HS-27A (cell line): ENCODE measurements at regions not wholly inside any gene's neighbourhood (a gene's known extent, or its start where the extent isn't known, plus 50 kb on each side); places are given as distances from the start of the nearest gene placed in this dataset.

Source experiments
- DNase-seq: peaks from one replicate; pipeline ENCODE4 v3.0.0-alpha.2; 2012; ENCODE audit warnings: low read depth, missing footprints

DNA sequence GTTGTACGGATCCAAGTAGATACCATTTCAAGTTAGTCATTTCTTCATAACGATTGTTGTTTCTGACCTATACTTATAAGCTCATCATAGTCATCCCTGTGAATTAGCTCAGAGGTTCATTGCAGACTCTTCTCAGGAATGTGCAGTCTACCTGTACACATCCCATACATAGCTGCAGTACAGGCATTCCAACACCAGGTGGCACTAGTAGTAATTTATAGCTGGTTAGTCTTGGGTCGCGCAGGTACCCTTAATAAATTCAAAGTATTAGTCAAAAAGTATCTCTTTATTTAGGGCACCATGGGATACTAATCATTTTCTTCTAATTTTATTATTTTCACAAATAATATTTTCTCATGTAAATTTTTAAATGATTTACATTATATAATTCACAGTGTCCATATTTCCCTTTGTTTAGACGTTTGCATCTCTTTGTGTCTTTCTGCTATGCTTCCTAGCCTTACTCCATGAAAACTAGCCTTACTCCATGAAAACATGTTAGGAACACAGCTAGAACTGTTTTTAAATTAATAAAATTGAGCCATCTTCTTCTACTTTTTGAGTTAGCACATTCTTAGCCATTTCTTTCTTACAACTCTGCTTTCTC lies 128.6 kb upstream of the FAM83B start:
- no peak for DNase-seq

DNA sequence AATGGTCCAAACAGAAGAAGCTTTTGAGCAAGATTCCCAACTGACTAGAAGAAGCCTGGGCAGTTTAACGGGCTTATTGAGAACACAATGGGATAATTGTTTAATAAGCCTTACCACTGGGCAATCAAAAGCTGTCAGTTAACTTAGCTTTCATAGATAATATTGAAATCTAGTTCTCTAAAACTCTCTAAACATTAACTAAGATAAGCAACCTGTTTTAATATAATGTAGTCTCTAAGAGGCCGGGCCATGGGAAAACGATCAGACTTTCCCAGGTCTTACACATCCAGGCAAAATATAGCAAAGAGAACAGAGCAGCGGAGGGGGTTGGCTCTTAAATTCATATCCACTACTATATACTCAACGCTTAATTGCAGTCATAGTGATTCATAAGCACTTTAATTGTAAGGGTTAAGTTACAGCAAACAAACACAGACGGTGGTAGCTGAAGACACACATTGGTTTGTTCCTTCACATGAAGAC lies 128.0 kb upstream of the FAM83B start:
- DNase-seq = no peak

DNA sequence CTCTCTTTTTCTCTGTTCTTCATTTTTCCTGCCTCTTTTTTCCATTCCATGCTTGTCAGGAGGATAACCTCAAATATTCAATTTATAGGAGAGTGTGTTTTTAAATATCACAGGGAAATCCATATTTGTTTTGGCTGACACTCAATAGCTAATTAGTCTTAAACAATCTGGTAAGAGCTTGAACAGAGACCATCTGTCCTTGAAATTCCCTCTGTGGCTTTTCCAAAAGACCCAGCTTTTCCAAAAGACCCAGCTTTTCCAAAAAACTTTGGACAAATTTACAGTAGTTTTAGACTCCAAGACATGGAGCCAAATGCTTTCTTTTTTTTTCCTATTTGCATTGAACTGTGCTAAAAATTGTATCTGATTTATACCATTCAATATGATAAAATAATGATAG lies 127.4 kb upstream of the FAM83B start:
- DNase-seq = no peak

DNA sequence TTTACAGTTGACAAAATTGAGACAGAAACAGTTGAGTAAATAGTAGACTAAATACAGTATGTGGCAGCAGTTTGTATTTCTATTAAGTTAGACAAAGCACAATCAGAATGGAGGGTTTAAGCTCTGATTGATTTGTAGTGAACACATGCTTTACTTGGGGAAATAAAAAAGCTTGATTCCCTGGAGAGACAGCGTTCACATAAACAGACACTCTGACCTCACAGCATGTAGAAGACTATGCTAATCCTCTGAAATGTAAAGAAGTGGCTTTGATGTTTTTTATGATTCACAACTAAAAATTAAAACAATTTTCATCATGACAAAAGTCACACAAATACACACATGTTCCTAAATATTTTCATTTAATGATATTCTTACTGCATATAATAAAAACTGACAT lies 126.9 kb upstream of the FAM83B start:
- no peak for DNase-seq

DNA sequence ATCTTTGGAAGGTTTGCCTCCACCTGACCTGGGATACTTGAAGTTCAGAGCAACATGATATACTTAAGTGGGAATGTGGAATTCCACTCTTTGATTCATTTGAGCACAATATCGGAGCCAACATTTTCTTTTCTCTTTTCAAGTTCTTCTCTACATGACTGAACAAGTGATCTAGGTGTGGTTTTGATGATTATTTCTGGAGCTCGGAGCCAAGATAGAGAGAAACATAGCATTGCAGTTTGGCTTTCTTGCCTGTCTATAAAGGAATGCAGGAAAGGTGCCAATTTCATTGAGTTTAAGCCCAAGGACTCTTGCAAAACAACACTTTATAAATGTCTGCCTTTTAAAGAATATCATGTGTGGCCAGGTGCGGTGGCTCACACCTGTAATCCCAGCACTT lies 124.2 kb upstream of the FAM83B start:
- DNase-seq = no peak

DNA sequence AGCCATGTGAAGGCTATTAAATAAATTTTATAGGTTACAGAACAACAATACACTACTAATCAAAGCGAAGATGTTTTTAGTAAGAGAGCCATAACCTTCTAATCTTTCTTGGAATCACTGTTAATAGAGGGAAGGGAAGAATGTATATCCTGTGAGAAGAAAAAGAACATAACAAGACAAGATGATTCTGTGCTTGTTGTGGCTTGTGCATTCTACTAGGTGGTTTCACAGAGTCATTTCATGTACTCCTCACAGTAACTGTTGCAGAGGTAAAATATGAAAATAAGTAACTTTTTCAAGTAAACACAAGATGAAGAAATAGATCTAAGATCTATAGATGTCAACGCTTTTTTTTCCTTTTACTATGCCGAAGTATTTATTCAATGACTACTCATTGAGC lies 116.9 kb upstream of the FAM83B start:
- no peak for DNase-seq

DNA sequence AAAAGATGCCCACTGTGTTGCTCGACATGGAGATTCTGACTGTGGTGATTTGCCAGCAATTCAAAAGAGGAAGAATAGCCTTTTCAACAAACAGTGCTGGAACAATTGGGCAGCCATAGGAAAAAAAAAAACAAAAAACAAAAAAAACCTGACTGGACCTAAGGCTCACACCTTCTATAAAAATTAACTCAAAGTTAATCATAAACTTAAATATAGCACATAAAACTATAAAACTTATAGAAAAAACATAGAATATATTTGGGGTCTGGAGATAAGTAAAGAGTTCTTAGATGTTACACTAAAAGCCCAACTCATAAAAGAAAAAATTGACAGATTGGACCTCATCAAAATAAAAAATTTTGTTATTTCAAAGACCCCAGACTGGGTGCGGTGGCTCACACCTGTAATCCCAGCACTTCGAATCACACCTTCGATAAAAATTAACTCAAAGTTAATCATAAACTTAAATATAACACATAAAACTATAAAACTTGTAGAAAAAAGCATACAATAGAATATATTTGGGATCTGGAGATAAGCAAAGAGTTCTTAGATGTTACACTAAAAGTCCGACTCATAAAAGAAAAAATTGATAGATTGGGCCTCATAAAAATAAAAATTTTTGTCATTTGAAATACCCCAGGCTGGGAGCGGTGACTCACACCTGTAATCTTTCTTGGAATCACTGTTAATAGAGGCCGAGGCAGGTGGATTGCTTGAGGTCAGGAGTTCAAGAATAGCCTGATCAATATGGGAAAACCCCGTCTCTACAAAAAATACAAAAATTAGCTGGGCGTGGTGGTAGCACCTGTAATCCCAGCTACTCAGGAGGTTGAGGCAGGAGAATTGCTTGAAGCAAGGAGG lies 115.6 kb upstream of the FAM83B start:
- DNase-seq = no peak

DNA sequence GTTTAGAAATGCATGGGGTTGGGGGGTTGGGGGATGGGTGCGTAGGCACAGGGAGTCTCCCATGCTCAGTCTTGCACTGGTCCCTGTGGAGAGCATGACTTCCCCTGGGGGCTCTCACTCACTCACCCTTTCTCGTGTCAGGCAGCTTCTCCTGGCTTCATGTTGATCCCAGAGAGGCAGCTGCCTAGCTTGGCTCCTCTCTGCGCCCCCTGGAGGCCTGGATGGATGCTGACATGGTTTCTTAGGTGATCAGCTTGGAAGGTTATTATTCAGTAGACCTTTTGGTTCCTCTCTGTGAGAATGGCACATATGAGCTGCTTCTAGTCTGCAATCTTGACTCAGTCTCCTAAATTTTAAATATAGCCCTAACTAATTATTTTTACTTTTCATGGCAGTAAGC lies 109.3 kb upstream of the FAM83B start:
- no peak for DNase-seq

DNA sequence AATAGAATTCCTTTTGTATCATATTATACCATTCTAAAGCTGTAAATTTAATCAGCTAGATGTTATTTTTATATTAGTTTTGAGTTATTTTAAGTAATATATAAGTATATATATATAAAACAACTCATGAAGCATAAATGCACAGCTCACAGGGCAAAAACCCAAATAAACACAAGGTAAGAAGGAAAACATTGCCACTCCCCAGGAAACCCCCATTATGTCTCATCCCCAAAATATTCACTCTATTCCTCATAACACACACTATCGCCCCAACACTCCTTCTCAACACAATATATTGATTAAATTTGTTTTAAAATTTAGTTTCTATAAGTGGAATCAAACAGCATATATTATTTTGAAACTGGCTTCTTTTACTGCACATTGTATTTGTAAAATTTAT lies 98.6 kb upstream of the FAM83B start:
- DNase-seq = no peak

DNA sequence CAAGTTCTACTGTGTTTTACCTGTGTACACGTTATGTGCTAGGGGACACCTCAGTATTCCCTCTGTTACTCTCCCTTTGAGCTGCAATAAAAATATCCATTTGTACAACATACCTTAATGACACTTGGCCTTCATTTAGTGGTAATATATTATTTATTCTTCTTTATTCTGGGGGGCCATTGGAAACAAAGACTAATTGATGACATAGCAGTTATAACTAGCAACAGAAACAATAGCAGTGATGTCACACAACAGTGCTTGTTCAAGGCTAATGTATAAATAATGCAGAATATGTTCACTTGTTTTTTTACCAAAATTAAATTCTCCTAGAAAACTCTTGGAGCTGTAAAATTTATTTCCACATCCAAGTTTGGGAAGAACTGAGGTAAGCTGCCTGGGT lies 92.2 kb upstream of the FAM83B start:
- DNase-seq = no peak

DNA sequence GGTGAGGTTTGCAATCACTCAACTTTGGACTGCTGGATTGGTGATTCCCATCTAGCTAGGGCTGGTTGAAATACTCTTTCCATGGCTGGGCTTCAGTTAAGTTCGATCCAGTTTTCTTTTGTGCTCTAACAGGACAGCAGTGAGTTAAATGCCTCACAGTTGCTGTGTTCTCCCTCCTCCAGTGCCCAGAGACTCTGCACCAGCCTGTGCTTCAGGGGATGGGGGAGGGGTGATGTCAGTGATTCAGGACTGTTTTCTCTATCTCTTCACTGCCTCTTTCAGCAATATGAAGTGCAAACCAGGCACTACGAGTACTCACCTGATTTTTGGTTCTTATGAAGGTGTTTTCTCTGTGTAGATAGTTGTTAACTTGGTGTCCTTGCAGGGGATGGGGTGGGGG lies 88.2 kb upstream of the FAM83B start:
- DNase-seq = no peak

DNA sequence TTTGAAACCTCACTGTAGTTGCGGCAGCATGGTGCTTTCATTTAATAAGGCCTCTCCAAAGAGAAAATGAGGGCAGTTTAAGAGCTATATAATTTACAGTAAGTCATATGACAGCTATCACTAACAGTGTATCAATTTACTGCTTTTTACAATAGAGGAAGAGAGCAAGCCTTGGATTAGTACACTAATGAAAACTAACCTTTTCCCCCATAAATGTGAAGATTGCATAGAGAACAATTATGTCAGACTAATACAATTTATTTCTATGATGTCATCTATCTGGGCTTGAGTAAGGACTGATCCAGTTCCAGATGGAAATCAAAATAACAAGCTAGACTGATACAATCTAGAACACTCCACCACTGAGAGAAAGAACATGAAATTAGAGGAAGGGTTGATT lies 78.1 kb upstream of the FAM83B start:
- DNase-seq = no peak

DNA sequence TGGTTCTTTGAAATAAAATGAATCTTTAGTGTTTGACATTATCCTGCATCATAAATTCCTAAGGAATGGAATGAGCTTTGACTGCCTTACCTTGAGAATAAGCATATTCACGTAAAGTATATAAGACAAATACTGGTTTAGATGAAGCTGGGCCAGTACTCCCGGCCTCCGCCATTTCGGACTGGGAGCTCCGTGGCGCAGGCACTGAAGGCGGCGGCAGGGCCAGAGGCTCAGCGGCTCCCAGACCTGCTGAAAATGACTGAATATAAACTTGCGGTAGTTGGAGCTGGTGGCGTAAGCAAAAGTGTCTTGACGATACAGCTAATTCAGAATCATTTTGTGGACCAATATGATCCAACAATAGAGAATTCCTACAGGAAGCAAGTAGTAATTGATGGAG lies 76.2 kb upstream of the FAM83B start:
- no peak for DNase-seq

DNA sequence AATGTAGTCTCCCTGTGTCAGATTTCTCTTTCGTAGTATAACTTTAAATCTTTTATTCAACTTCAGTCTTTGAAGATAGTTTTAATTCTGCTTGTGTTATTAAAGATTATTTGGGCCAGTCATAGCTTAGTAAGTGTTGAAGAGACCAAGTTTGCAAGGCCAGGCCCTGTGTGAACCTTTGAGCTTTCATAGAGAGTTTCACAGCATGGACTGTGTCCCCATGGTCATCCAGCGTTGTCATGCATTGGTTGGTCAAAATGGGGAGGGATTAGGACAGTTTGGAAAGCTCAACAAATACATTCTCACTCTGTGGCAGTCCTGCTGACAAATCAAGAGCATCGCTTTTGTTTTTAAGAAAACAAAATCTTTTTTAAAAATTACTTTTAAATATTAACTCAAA lies 74.6 kb upstream of the FAM83B start:
- DNase-seq = no peak

DNA sequence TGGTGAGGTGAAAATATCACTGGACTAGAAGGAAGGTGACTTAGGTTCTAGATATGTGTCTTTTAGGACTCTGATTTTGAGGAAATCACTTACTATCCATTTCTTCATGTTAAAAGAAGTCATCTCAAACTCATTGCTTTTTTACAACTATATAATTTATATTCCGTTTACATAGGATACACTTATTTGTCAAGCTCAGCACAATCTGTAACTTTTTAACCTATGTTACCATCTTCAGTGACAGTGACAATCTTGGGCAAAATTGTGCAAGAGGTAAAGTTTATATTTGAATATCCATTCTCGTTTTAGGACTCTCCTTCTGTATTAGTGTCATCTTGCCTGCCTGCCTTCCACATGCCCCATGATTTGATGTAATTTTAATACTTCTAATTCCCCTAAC lies 74.0 kb upstream of the FAM83B start:
- DNase-seq = no peak

DNA sequence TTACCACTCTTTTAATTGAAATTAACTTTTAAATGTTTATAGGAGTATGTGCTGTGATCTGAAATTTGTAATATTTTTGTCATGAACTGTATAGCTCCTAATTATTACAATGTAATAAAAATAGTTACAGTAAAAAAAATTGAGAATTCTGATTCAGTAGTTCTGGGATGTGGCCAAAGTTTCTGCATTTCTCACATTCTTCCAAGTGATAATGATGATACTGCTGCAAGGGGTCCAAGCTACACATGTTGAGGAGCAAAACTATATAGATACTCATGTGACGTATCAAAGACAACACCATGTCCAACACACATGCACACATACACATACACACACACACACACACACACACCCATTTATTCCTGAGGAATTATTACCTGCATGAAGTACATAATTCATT lies 71.0 kb upstream of the FAM83B start:
- peak; percentile 0 for DNase-seq

DNA sequence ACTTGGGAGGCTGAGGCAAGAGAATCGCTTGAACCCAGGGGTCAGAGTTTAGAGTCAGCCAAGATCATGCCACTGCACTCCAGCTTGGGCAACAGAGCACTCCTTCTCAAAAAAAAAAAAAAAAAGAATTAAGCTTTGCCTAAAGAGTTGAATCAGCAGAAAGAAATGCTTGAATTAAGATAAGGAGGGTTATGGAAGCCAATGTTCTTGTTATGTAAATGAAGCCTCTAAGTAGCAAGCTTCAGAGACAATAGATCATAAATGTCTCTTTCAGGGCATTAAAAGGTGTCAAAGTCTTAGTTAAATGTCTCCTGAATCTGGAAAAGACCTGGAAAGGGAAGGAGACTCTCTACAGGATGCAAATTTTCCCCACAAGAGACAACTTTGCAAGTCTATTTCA lies 69.7 kb upstream of the FAM83B start:
- no peak for DNase-seq

DNA sequence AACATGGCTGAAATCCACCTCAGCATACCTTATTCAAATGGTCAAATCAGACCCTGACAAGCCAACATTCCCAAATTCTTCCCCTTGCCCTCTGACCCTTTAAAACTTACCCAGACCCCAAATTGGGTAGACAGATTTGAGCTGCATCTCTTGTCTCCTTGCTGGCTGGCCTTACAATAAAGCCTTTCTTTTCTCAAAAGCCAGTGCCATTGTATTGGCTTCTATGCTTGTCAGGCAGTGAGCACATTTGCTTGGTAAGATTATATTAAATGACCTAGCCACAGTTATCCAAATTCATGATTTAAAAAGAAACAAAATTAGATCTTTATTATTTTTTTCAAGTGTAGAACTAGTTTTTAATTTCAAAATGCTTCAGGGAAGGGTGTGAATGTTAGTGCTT lies 67.8 kb upstream of the FAM83B start:
- DNase-seq = no peak

DNA sequence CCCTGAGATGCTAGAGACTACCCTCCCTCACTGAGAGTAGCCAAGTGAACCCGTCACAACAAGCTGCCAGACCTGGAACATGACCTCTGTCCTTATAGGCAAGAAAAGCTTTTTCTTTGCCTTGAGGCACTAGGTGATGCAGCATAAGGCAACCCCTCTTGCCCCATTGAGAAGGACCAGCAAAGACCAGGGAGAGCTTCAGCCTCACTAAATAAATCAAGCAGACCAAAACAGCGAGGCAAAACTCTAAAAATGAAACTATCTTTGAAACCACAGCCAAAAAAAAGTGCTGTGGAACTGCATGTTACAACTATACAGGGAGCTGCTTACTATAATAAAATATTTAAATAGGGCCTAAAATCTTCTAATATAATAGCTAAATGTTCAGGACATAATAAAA lies 62.6 kb upstream of the FAM83B start:
- DNase-seq = no peak

DNA sequence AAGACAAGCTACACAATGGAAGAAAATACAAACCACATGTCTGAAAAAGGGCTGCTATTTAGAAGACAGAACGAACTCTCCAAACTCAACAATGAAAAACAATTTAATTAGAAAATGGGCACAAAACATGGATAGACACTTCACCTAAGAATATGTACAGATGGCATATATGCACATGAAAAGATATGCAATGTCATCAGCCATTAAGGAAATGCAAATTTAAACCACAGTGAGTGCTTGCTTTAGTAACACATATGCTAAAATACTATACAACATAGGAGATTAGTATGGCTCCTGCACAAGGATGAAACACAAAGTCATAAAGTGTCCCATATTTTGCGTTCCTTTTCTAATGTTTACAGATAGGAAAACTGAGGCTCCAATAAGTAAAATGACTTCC lies 60.4 kb upstream of the FAM83B start:
- DNase-seq = no peak

DNA sequence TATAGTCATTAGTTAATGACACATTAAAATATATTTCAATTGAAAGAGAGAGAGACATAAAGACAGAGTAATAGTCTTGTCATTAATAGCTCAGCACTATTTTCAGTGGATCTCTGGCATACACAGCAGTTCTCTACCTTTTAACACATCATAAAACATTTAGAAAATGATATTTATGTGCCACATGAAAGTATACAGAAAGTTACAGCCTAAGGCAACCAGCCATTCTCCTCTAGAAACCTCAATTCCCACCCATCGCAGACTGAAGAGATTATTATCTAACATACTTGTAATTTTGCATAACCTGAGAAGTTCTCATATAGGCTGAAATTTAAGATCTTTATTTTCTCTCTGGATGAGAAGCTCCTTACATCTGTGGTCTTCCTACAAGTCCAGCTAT lies 58.7 kb upstream of the FAM83B start:
- no peak for DNase-seq
